Peyer's patch (tissue), 4 donors: ENCODE measurements at regions not wholly inside any gene's neighbourhood (a gene's known extent, or its start where the extent isn't known, plus 50 kb on each side); places are given as distances from the start of the nearest gene placed in this dataset.

Experiments used
- CTCF ChIP-seq, 6 experiments: fragments of 450-650 bp in 4 of 6; fragments of 200-600 bp in 2 of 6; sonication (generic) in 1 of 6; IDR thresholded peaks; one replicate each; pipeline ENCODE4 v1.5.1; 2017 to 2019; ENCODE audit warnings: antibody characterized with exemption in 6 of 6, mild to moderate bottlenecking in 3 of 6, moderate library complexity in 1 of 6
- POLR2A ChIP-seq, 2 donors: fragments of 450-650 bp; IDR thresholded peaks; one replicate each; pipeline ENCODE4 v1.5.1; 2017; ENCODE audit warnings: antibody characterized with exemption in 2 of 2, mild to moderate bottlenecking in 2 of 2, moderate library complexity in 2 of 2

GRCh38 chr6:104108634-104109033 lies 751.1 kb downstream of the HACE1 start:
- no peak for TF ChIP-seq CTCF (IDR thresholded peaks at IDR 0.05)
- TF ChIP-seq POLR2A (IDR thresholded peaks at IDR 0.05): no peak
